Stimulated activated CD4-positive, alpha-beta T cell treated with anti-CD3 and anti-CD28 coated beads, Interleukin-12 subunit alpha, Interleukin-12 subunit beta, amount 100 ng/mL, for 48 hours (primary cell): ENCODE measurements at regions not wholly inside any gene's neighbourhood (a gene's known extent, or its start where the extent isn't known, plus 50 kb on each side); places are given as distances from the start of the nearest gene placed in this dataset.

Experiments used
- DNase-seq, 3 donors: peaks; one replicate each; pipeline ENCODE4 v3.0.0-alpha.2; 2020; ENCODE audit warnings: low read depth in 2 of 3, low spot score in 1 of 3

- DNase-seq = no peak
Measured at GRCh38 chr3:158970006-158970405, 168.2 kb downstream of the MFSD1 start.

DNA sequence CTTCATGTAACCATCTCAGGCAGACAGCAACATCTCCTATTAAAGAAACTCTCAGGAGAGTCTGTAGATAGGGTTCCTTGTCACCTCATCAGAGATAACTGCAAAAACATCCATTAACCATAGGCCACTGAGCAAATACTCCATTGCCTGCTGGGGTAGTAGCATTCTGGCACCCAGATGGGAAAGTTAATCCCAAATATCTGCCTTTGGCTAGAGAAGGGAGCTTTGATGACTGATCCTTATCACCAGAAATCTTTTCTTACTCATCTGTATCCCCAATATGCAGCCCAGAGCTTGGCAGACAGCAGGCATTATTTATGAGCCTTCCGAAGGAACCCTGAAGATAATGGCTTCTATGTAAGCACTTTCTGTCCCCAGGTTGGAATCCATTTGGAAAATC is 173.1 kb downstream of the MFSD1 start:
- no peak for DNase-seq

- no peak for DNase-seq
Measured at GRCh38 chr3:158976966-158977365, 175.1 kb downstream of the MFSD1 start.

- DNase-seq = no peak
Measured at GRCh38 chr3:158977497-158977896, 175.6 kb downstream of the MFSD1 start.

DNA sequence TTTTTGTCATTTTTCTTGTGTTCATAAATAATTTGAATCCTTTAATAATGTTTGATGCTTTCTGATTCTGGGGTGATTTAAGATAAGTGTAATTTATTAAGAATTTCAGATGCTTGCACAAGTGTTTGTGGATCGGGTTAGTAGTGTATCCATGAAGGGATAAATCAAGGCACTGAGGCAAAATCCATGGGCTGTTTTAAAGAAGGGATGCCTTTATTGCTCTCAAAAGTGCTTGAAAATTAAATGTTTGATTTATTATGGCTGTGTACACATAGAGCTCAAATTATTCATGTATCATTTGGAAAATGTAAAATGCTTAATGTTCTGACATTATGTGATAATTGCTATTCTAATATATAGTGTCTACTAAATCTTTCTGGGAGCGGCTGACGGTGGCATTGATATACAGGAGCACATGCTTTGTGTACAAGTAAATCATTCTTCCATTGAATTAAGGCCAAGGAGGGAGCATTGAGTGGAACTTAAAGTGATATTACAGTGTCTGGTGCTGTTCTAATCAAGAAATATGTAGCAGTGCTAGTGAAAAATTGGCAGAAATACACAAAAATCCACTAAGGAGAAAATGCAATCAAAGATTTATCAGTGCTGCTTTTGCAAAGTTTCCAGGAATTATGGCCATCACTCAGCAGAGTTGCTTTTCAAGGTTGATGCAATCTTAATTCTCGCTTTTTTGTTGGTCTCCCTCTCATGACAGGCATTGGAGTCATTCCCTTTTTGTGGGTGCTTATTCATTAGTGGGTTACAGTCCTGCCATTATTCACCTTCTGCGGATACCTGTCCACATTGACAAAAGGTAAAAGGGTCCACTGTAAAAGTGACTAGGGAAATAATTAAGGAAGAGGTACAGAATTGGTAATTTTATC is 181.6 kb downstream of the MFSD1 start:
- no peak for DNase-seq

DNA sequence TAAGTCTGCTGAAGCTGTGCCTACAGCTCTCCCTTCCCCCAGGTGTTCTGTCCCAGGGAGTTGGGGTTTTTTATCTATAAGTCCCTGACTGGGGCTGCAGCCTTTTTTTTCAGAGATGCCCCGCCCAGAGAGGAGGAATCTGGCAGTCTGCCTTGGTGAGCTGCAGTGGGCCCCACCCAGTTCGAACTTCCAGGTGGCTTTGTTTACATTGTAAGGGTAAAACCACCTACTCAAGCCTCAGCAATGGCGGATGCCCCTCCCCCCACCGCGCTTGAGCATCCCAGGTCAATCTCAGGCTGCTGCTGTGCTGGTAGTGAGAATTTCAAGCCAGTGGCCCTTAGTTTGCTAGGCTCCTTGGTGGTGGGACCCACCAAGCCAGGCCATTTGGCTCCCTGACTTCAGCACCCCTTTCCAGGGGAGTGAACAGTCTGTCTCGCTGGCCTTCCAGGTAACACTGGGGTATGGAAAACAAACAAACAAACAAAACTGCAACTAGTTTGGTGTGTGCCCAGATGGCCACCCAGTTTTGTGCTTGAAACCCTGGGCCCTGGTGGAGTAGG is 189.4 kb downstream of the MFSD1 start:
- no peak for DNase-seq

DNA sequence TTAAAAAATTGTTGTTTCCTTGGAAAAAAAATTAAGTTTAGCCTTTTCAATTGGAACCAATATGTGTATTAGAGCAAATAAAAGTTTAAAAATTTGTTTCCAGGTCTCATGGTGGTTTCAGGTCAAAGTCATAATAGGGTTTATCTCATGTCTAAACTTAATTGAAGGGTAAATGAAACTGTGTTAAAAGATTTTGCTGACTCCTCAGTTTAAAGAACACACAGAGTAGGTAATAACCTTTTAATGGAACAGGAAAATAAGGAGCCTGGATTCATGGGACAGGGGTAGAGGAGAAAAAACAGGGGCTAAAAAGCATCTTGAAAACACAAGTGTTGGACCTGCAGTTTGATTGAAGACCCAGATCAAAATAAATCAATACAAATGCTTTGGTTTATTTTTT is 190.6 kb downstream of the MFSD1 start:
- DNase-seq = no peak

GRCh38 chr3:158994386-158994785 is 192.5 kb downstream of the MFSD1 start:
- no peak for DNase-seq

DNA sequence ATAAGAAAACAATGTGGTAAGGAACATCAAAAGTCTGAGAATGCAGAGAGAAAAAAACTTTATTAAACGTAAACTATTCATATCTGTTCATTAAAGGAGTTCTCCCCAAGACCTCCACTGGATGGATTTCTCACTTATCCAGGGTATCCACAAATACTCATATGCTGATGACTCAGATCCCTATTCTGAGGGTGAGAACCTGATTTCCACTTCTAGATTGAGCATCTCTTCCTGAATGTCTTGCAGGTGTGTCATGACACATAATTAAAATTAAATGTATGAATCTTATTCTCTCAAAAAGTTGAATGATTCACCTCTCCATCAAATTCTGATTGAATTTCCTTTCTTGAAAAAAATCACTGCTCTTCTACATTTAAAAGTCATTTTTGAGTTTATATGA is 199.9 kb downstream of the MFSD1 start:
- DNase-seq = no peak

DNA sequence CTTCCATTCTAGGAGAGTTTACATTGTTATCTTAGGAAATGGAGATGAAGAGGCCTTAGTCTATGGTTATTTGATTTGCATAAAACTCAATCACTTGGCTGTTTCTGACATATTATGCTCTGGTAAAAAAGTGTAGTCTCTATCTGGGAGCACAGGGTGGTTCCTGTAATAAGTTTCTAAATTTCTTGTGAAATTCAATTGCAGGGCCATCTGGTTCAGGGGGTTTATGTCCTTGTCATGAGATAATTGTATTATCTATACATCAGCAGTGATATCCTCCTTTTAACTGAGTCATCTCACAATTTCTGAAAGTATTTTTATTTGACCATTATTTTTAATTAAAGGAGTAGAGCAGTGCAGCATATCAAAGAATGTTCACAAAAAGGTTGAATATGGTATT is 203.3 kb downstream of the MFSD1 start:
- DNase-seq = no peak

DNA sequence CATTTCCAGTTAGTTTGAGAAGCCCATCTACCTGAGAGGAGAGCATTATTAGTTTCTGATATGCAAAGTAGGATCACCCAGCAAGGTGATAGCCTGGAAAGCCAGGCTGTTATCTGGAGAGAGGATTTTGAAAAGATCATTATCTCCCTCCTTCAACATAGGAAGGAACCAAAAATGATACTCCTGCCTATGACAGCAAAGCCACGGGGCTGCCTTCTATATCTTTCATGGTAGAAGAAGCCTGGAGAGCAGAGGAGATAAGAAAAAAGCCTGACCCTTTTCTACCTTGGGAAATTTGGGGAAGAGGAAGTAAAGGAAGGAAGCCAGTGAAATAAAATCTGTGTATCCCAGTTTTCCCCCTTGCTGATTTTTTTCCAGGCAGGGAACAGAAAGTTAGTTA is 205.5 kb downstream of the MFSD1 start:
- DNase-seq = no peak

GRCh38 chr3:159008401-159008800 is 206.5 kb downstream of the MFSD1 start:
- no peak for DNase-seq

- no peak for DNase-seq
Measured at GRCh38 chr3:159018341-159018740, 216.5 kb downstream of the MFSD1 start.

DNA sequence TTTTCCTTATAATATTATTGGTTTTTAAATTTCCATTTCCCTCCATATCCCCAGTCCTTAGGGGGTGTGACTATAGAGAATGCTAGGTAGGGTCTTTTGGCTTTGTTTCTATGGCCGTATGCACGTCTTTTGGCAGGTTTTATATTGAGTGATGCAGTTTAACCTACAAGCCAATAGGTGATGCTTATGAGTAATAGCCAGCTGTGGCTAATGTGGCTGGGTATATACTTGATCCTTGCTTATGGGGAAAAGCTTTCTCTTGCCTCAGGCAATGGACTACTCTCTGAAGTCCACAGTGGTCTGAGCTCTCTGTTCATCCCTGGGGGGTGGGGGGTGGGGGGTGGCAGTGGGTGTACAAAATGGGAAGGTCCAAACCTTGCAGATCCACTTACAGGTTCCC is 223.9 kb downstream of the MFSD1 start:
- DNase-seq = no peak

- DNase-seq = no peak
Measured at GRCh38 chr3:159026510-159026909, 224.7 kb downstream of the MFSD1 start.

- no peak for DNase-seq
Measured at GRCh38 chr3:159028706-159029105, 226.9 kb downstream of the MFSD1 start.

GRCh38 chr3:159029306-159030026 is 227.6 kb downstream of the MFSD1 start:
- DNase-seq = no peak

- no peak for DNase-seq
Measured at GRCh38 chr3:159030138-159030670, 228.3 kb downstream of the MFSD1 start.

GRCh38 chr3:159030886-159031679 is 229.2 kb downstream of the MFSD1 start:
- no peak for DNase-seq

- no peak for DNase-seq
Measured at GRCh38 chr3:159032311-159032710, 230.5 kb downstream of the MFSD1 start.

DNA sequence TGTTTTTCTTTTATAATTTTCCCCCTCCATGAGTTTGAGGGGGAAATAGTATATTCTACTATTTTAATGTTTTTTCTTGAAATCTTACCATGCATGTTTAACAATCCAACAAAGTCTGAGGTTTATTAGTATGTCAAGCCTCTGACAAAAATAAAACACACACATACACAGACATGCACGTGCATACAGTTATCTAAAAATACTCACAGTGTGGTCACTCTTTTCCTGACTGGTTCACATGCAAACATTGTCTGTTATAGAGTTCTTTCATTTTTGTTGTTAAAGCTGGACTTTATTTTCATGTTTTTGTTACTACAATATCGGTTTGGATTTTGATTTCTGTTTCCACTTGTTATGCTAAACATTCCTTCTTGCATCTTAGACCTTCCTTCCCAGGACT is 236.6 kb downstream of the MFSD1 start:
- DNase-seq = no peak
